NT2/D1 (cell line): ENCODE measurements at regions not wholly inside any gene's neighbourhood (a gene's known extent, or its start where the extent isn't known, plus 50 kb on each side); places are given as distances from the start of the nearest gene placed in this dataset.
"Not testable (repeated sequence)": the region's sequence is repeated elsewhere in the genome, so short reads cannot be mapped to it uniquely, and the experiment has no call there.

ENCODE experiments used
- YY1 ChIP-seq: IDR thresholded peaks from 2 replicates; pipeline ENCODE4 v1.6.1; 2011; ENCODE audit not compliant: insufficient read length, insufficient read depth
- ZNF274 ChIP-seq: IDR thresholded peaks from 2 replicates; pipeline ENCODE4 v1.6.1; 2011; ENCODE audit warnings: mild to moderate bottlenecking, low read depth, low read length

DNA sequence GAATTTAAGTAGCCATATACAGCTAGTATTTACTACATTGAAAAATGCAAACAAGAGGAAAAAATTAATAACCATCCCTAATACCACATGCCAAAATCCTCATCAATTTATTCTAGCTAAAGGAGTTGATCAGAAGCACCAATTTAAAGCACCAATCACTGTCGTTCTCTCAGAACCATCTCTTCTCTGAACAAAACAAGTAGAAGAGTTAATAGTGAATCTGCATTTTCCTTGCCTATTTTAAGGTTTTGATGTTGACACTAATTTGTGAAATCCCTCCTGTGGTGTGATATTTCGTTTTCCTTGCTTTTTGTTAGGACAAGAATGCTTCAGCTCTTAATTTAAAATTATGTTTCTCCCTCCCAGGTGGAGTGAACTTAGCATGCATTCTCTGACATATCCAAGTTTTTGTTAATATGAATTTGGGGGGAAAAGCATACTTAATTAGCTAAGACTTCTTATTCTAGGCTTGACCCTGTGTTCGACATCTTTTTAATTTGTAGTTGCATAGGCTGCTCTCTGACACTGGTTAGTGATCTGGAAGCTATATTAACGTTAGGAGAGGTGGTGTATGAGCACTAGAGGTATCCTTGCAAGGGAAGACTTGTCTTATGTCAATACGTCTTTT is 122.0 kb downstream of the ANKRD30BL start:
- not testable (repeated sequence) for TF ChIP-seq YY1, ZNF274
